BJ (cell line): ENCODE measurements at regions not wholly inside any gene's neighbourhood (a gene's known extent, or its start where the extent isn't known, plus 50 kb on each side); places are given as distances from the start of the nearest gene placed in this dataset.
A peak's percentile ranks its signal among the peaks of the same experiment; 100 is the strongest.

Experiments
- CTCF ChIA-PET: fragments of 350-600 bp; formaldehyde crosslinking; extraction: SDS; loops from one replicate; lab custom pipeline; 2021; ENCODE audit warnings: antibody characterized with exemption, inconsistent platforms; lab: Yijun Ruan, JAX
- POLR2A ChIA-PET: fragments of 300-600 bp; sonication (Branson Sonifier 250); formaldehyde crosslinking; extraction: SDS; loops from one replicate; lab custom pipeline; 2021; ENCODE audit warnings: antibody characterized with exemption; lab: Charles Lee
- DNase-seq: peaks from one replicate; pipeline ENCODE4 v3.0.0-alpha.2; 2011; ENCODE audit warnings: low read depth
- H3K27me3 ChIP-seq: 2 replicates; pipeline ENCODE4 v1.6.0; 2011; ENCODE audit warnings: low read length; ENCODE audit not compliant: control insufficient read depth, insufficient read depth
- H3K36me3 ChIP-seq: 2 replicates; pipeline ENCODE4 v1.5.1; 2011; ENCODE audit warnings: low read length; ENCODE audit not compliant: control insufficient read depth, insufficient read depth
- H3K4me3 ChIP-seq: 2 replicates; pipeline ENCODE4 v1.5.1; 2011; ENCODE audit warnings: low read depth, mild to moderate bottlenecking, control low read depth, low read length
- CTCF ChIP-seq: IDR thresholded peaks from 2 replicates; pipeline ENCODE4 v1.5.1; 2011; ENCODE audit warnings: low read depth, mild to moderate bottlenecking, control low read depth, inconsistent platforms, low read length, moderate library complexity; ENCODE audit not compliant: insufficient read depth

GRCh38 chr6:141593311-141593710 is 539.4 kb upstream of the GJE1 start:
- ChIA-PET POLR2A (no interaction called here), CTCF (interaction anchor here (0.6 to 1.0 kb wide), 2 partner anchors 15 to 674 kb away, joined by 3 to 4 read pairs; no protein-coding TSS in a partner anchor)
- no peak overlapping the region for H3K4me3 ChIP-seq
- TF ChIP-seq CTCF, result no peak
- no peaks in the 10 kb centered on the region for H3K36me3 ChIP-seq
- DNase-seq, result no peak
- no peaks in the 10 kb centered on the region for H3K27me3 ChIP-seq

GRCh38 chr6:141587482-141588266 is 545.1 kb upstream of the GJE1 start:
- Histone ChIP-seq H3K36me3 (no peaks in the 10 kb centered on the region; the same call in 1 of the 2 replicates), H3K27me3 (no peaks in the 10 kb centered on the region), H3K4me3 (no peak overlapping the region)
- no peak for TF ChIP-seq CTCF
- POLR2A ChIA-PET, result interaction anchor here (0.6 kb wide), 1 partner anchor 19 kb away, joined by 3 read pairs; no protein-coding TSS in a partner anchor
- peak; percentile 69 for DNase-seq
- CTCF ChIA-PET, result no interaction called here

- DNase-seq, result peak; percentile 35
- Histone ChIP-seq H3K4me3 (no peak overlapping the region), H3K27me3 (no peaks in the 10 kb centered on the region), H3K36me3 (no peaks in the 10 kb centered on the region)
- POLR2A ChIA-PET, result no interaction called here
- no peak for TF ChIP-seq CTCF
- CTCF ChIA-PET, result interaction anchor here (0.7 kb wide), 1 partner anchor 16 kb away, joined by 3 read pairs; no protein-coding TSS in a partner anchor
Observed at GRCh38 chr6:141580988-141581552, 551.7 kb upstream of the GJE1 start.

GRCh38 chr6:141580131-141580530 is 552.6 kb upstream of the GJE1 start:
- DNase-seq, result no peak
- Histone ChIP-seq H3K36me3 (no peaks in the 10 kb centered on the region), H3K4me3 (no peak overlapping the region), H3K27me3 (no peaks in the 10 kb centered on the region)
- CTCF ChIA-PET, result no interaction called here
- no peak for TF ChIP-seq CTCF
- POLR2A ChIA-PET, result interaction anchor here (0.5 kb wide), 1 partner anchor 462 kb away, joined by 5 read pairs; no protein-coding TSS in a partner anchor

- ChIA-PET CTCF (no interaction called here), POLR2A (interaction anchor here (0.6 kb wide), 1 partner anchor 14 kb away, joined by 5 read pairs; no protein-coding TSS in a partner anchor)
- no peaks in the 10 kb centered on the region for H3K27me3 ChIP-seq
- TF ChIP-seq CTCF, result no peak
- H3K4me3 ChIP-seq, result no peak overlapping the region
- DNase-seq, result no peak
- no peaks in the 10 kb centered on the region for H3K36me3 ChIP-seq
Observed at GRCh38 chr6:141576751-141577150, 556.0 kb upstream of the GJE1 start.
